ENCODE measurements at regions not wholly inside any gene's neighbourhood (a gene's known extent, or its start where the extent isn't known, plus 50 kb on each side); places are given as distances from the start of the nearest gene placed in this dataset.

- DNase-seq: peak; percentile 17 to 54 (median 48)
- Histone ChIP-seq H3K4me1 (ENCODE audit: control insufficient read depth, insufficient read depth, low read length) (no peaks in the 10 kb centered on the region), H3K9me3 (ENCODE audit: control insufficient read depth, low read length) (no peaks in the 10 kb centered on the region), H3K4me3 (ENCODE audit: low read length) (no peak overlapping the region), H3K27me3 (ENCODE audit: control insufficient read depth, insufficient read depth) (no peaks in the 10 kb centered on the region), H3K27ac (ENCODE audit: low read length) (no peak overlapping the region)
- intact Hi-C loops (cut with DNase I): no loop called here
- ATAC-seq: peak in 1 of 2 donors; percentile 41
- WGBS: 64% methylated on average over 5 of the region's 5 CpGs
Observed at GRCh38 chr2:59025157-59025757, 784.1 kb upstream of the FANCL start.

- WGBS: 75% methylated on average over 1 of the region's 1 CpG
- no peaks in the 10 kb centered on the region for H3K4me1 ChIP-seq (ENCODE audit: control insufficient read depth, insufficient read depth, low read length)
- ATAC-seq (no peak), DNase-seq (no peak)
- H3K27me3 ChIP-seq (ENCODE audit: control insufficient read depth, insufficient read depth): no peaks in the 10 kb centered on the region
- no peak overlapping the region for H3K27ac ChIP-seq (ENCODE audit: low read length)
- intact Hi-C loops (cut with DNase I): no loop called here
- H3K4me3 ChIP-seq (ENCODE audit: low read length): no peak overlapping the region
- H3K9me3 ChIP-seq (ENCODE audit: control insufficient read depth, low read length): no peaks in the 10 kb centered on the region
Observed at GRCh38 chr2:59021786-59022185, 780.7 kb upstream of the FANCL start.

DNA sequence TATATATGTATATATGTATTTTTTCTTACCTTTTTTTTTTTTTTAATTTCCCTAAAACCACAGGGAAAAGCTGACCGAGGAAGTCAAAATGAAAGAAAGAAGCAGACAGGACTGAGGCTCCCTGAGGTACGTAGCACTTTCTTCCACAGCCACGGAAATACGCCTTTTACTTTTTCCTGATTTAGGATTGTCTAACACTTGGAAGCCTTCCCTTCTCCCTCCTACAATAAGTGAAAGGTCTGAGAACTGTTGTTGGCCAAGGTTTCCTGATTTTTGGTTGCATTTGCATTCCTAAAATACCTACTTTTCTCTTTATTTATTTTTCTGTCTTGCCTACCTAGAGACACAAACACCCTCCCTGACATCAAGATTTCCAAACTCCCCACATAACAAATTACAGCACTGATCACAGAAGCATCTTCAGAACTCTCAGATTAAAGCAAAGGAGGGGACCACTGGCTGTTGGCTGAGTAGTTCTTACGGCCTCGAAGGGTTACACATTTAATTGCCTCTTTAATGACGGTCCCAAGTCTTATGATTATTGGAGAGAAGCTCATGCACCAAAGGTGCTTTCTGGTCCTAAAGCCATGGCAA is 778.5 kb upstream of the FANCL start:
- WGBS: 63% methylated on average over 7 of the region's 7 CpGs
- Histone ChIP-seq H3K4me3 (ENCODE audit: low read length) (no peak overlapping the region), H3K27ac (ENCODE audit: low read length) (no peak overlapping the region), H3K9me3 (ENCODE audit: control insufficient read depth, low read length) (no peaks in the 10 kb centered on the region), H3K4me1 (ENCODE audit: control insufficient read depth, insufficient read depth, low read length) (no peaks in the 10 kb centered on the region), H3K27me3 (ENCODE audit: control insufficient read depth, insufficient read depth) (no peaks in the 10 kb centered on the region)
- no peak for DNase-seq
- intact Hi-C loops (cut with DNase I): no loop called here
- ATAC-seq: no peak

- Histone ChIP-seq H3K4me1 (ENCODE audit: control insufficient read depth, insufficient read depth, low read length) (no peaks in the 10 kb centered on the region), H3K4me3 (ENCODE audit: low read length) (no peak overlapping the region), H3K9me3 (ENCODE audit: control insufficient read depth, low read length) (no peaks in the 10 kb centered on the region), H3K27ac (ENCODE audit: low read length) (no peak overlapping the region), H3K27me3 (ENCODE audit: control insufficient read depth, insufficient read depth) (no peaks in the 10 kb centered on the region)
- ATAC-seq: no peak
- intact Hi-C loops (cut with DNase I): no loop called here
- 85% methylated on average over 3 of the region's 3 CpGs for WGBS
- DNase-seq: no peak
Observed at GRCh38 chr2:59018737-59019136, 777.6 kb upstream of the FANCL start.

- no peaks in the 10 kb centered on the region for H3K27me3 ChIP-seq (ENCODE audit: control insufficient read depth, insufficient read depth)
- DNase-seq: no peak
- H3K9me3 ChIP-seq (ENCODE audit: control insufficient read depth, low read length): no peaks in the 10 kb centered on the region
- ATAC-seq: no peak
- intact Hi-C loops (cut with DNase I): no loop called here
- H3K4me1 ChIP-seq (ENCODE audit: control insufficient read depth, insufficient read depth, low read length): no peaks in the 10 kb centered on the region
- 92% methylated on average over 6 of the region's 6 CpGs for WGBS
- H3K27ac ChIP-seq (ENCODE audit: low read length): no peak overlapping the region
- no peak overlapping the region for H3K4me3 ChIP-seq (ENCODE audit: low read length)
Observed at GRCh38 chr2:59015027-59015426, 773.9 kb upstream of the FANCL start.

GRCh38 chr2:59012971-59013370 is 771.8 kb upstream of the FANCL start:
- no peaks in the 10 kb centered on the region for H3K9me3 ChIP-seq (ENCODE audit: control insufficient read depth, low read length)
- H3K27me3 ChIP-seq (ENCODE audit: control insufficient read depth, insufficient read depth): no peaks in the 10 kb centered on the region
- no peak for DNase-seq
- ATAC-seq: no peak
- no peaks in the 10 kb centered on the region for H3K4me1 ChIP-seq (ENCODE audit: control insufficient read depth, insufficient read depth, low read length)
- H3K4me3 ChIP-seq (ENCODE audit: low read length): no peak overlapping the region
- intact Hi-C loops (cut with DNase I): no loop called here
- 90% methylated on average over 1 of the region's 1 CpG for WGBS
- H3K27ac ChIP-seq (ENCODE audit: low read length): no peak overlapping the region

- Histone ChIP-seq H3K27ac (ENCODE audit: low read length) (no peak overlapping the region), H3K27me3 (ENCODE audit: control insufficient read depth, insufficient read depth) (no peaks in the 10 kb centered on the region), H3K4me1 (ENCODE audit: control insufficient read depth, insufficient read depth, low read length) (no peaks in the 10 kb centered on the region), H3K9me3 (ENCODE audit: control insufficient read depth, low read length) (no peaks in the 10 kb centered on the region), H3K4me3 (ENCODE audit: low read length) (no peak overlapping the region)
- 54% methylated on average over 5 of the region's 5 CpGs for WGBS
- no peak for ATAC-seq
- DNase-seq: no peak
- intact Hi-C loops (cut with DNase I): no loop called here
Observed at GRCh38 chr2:59012234-59012633, 771.1 kb upstream of the FANCL start.

- intact Hi-C loops (cut with DNase I): no loop called here
- Histone ChIP-seq H3K27ac (ENCODE audit: low read length) (no peak overlapping the region), H3K27me3 (ENCODE audit: control insufficient read depth, insufficient read depth) (no peaks in the 10 kb centered on the region), H3K4me1 (ENCODE audit: control insufficient read depth, insufficient read depth, low read length) (no peaks in the 10 kb centered on the region), H3K4me3 (ENCODE audit: low read length) (no peak overlapping the region), H3K9me3 (ENCODE audit: control insufficient read depth, low read length) (no peaks in the 10 kb centered on the region)
- ATAC-seq (no peak), DNase-seq (no peak)
Observed at GRCh38 chr2:59008950-59009349, 767.8 kb upstream of the FANCL start.

GRCh38 chr2:59005836-59006615 is 764.9 kb upstream of the FANCL start:
- Histone ChIP-seq H3K4me1 (ENCODE audit: control insufficient read depth, insufficient read depth, low read length) (no peaks in the 10 kb centered on the region), H3K27me3 (ENCODE audit: control insufficient read depth, insufficient read depth) (no peaks in the 10 kb centered on the region), H3K27ac (ENCODE audit: low read length) (no peak overlapping the region), H3K4me3 (ENCODE audit: low read length) (no peak overlapping the region), H3K9me3 (ENCODE audit: control insufficient read depth, low read length) (no peaks in the 10 kb centered on the region)
- intact Hi-C loops (cut with DNase I): no loop called here
- ATAC-seq: no peak
- no peak for DNase-seq
- 59% methylated on average over 5 of the region's 5 CpGs for WGBS

GRCh38 chr2:59004621-59005020 is 763.5 kb upstream of the FANCL start:
- intact Hi-C loops (cut with DNase I): no loop called here
- ATAC-seq (no peak), DNase-seq (no peak)
- Histone ChIP-seq H3K27ac (ENCODE audit: low read length) (no peak overlapping the region), H3K9me3 (ENCODE audit: control insufficient read depth, low read length) (no peaks in the 10 kb centered on the region), H3K27me3 (ENCODE audit: control insufficient read depth, insufficient read depth) (no peaks in the 10 kb centered on the region), H3K4me3 (ENCODE audit: low read length) (no peak overlapping the region), H3K4me1 (ENCODE audit: control insufficient read depth, insufficient read depth, low read length) (no peaks in the 10 kb centered on the region)

- 48% methylated on average over 2 of the region's 2 CpGs for WGBS
- H3K4me3 ChIP-seq (ENCODE audit: low read length): no peak overlapping the region
- intact Hi-C loops (cut with DNase I): no loop called here
- no peak for DNase-seq
- H3K4me1 ChIP-seq (ENCODE audit: control insufficient read depth, insufficient read depth, low read length): no peaks in the 10 kb centered on the region
- no peak overlapping the region for H3K27ac ChIP-seq (ENCODE audit: low read length)
- H3K27me3 ChIP-seq (ENCODE audit: control insufficient read depth, insufficient read depth): no peaks in the 10 kb centered on the region
- no peak for ATAC-seq
- H3K9me3 ChIP-seq (ENCODE audit: control insufficient read depth, low read length): no peaks in the 10 kb centered on the region
Observed at GRCh38 chr2:59000796-59001195, 759.7 kb upstream of the FANCL start.
